HL-60 (cell line): ENCODE measurements at regions not wholly inside any gene's neighbourhood (a gene's known extent, or its start where the extent isn't known, plus 50 kb on each side); places are given as distances from the start of the nearest gene placed in this dataset.
A peak's percentile ranks its signal among the peaks of the same experiment; 100 is the strongest.

Experiments
- DNase-seq, 2 experiments: peaks; one replicate each; pipeline ENCODE4 v3.0.0-alpha.2; 2010 to 2020; ENCODE audit warnings: low read depth in 1 of 2, low spot score in 1 of 2
- H3K27ac ChIP-seq: fragments of 250-450 bp; sonication (Bioruptor Pico); replicated peaks from 2 replicates; pipeline ENCODE4 v1.5.1; 2020; ENCODE audit warnings: mild to moderate bottlenecking, moderate library complexity
- H3K27me3 ChIP-seq: fragments of 250-450 bp; sonication (Bioruptor Pico); 2 replicates; pipeline ENCODE4 v1.5.1; 2021; ENCODE audit warnings: mild to moderate bottlenecking, moderate library complexity; ENCODE audit not compliant: insufficient read depth, poor library complexity, severe bottlenecking
- H3K4me3 ChIP-seq: replicated peaks from 2 replicates; pipeline ENCODE4 v1.5.1; 2011; ENCODE audit warnings: mild to moderate bottlenecking, control low read depth, low read length; ENCODE audit not compliant: insufficient read depth
- GABPA ChIP-seq: IDR thresholded peaks from 2 replicates; pipeline ENCODE4 v1.6.1; 2012; ENCODE audit warnings: low read depth
- POLR2AphosphoS5 ChIP-seq: IDR thresholded peaks from 2 replicates; pipeline ENCODE4 v1.6.1; 2012; ENCODE audit warnings: low read depth
- SPI1 ChIP-seq: IDR thresholded peaks from 2 replicates; pipeline ENCODE4 v1.6.1; 2012; ENCODE audit warnings: low read depth, mild to moderate bottlenecking, borderline replicate concordance
- TF ChIP-seq, protein P1 (sequence below): IDR thresholded peaks from one replicate; pipeline ENCODE4 v1.5.1; 2011; ENCODE audit warnings: low read length, control low read depth, inconsistent platforms; ENCODE audit not compliant: insufficient read depth
- TF ChIP-seq, protein P2 (sequence below): IDR thresholded peaks from 2 replicates; pipeline ENCODE4 v1.6.1; 2012; ENCODE audit warnings: low read depth; ENCODE audit not compliant: insufficient replicate concordance

GRCh38 chr2:57759822-57760300 lies 286.7 kb upstream of the VRK2 start:
- peak overlapping the region; percentile 4; the same call in 1 of the 2 replicates for H3K4me3 ChIP-seq
- no peak for TF ChIP-seq POLR2AphosphoS5
- TF ChIP-seq, protein P1, sequence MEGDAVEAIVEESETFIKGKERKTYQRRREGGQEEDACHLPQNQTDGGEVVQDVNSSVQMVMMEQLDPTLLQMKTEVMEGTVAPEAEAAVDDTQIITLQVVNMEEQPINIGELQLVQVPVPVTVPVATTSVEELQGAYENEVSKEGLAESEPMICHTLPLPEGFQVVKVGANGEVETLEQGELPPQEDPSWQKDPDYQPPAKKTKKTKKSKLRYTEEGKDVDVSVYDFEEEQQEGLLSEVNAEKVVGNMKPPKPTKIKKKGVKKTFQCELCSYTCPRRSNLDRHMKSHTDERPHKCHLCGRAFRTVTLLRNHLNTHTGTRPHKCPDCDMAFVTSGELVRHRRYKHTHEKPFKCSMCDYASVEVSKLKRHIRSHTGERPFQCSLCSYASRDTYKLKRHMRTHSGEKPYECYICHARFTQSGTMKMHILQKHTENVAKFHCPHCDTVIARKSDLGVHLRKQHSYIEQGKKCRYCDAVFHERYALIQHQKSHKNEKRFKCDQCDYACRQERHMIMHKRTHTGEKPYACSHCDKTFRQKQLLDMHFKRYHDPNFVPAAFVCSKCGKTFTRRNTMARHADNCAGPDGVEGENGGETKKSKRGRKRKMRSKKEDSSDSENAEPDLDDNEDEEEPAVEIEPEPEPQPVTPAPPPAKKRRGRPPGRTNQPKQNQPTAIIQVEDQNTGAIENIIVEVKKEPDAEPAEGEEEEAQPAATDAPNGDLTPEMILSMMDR: peak; percentile 63
- no peaks in the 10 kb centered on the region for H3K27me3 ChIP-seq
- DNase-seq: peak; percentile 46 to 73
- no peak overlapping the region for H3K27ac ChIP-seq

DNA sequence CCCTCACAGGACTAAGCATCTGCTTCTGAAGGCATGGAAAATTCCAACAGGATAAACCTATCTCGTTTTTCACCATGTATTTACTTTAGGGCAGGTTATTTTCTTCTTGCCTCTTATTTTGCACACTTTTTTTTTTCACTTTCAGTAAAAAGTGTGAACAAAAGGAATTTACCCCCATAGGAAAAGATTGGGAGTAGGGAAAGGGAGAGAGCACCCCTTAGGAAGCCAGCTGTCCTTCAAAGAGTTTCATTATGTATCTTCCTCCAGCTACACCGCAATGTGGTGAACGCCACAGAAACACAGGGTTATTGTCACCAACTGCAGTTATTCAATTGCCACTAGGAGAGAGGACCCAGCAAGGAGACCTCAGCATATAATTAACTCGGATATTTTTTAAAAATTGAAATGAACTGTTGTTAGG lies 286.2 kb upstream of the VRK2 start:
- DNase-seq: no peak

GRCh38 chr2:57776916-57777315 lies 269.7 kb upstream of the VRK2 start:
- H3K27ac ChIP-seq: no peak overlapping the region
- no peak for DNase-seq
- H3K27me3 ChIP-seq: no peaks in the 10 kb centered on the region
- no peak overlapping the region for H3K4me3 ChIP-seq
- no peak for TF ChIP-seq GABPA
- TF ChIP-seq, protein P2, sequence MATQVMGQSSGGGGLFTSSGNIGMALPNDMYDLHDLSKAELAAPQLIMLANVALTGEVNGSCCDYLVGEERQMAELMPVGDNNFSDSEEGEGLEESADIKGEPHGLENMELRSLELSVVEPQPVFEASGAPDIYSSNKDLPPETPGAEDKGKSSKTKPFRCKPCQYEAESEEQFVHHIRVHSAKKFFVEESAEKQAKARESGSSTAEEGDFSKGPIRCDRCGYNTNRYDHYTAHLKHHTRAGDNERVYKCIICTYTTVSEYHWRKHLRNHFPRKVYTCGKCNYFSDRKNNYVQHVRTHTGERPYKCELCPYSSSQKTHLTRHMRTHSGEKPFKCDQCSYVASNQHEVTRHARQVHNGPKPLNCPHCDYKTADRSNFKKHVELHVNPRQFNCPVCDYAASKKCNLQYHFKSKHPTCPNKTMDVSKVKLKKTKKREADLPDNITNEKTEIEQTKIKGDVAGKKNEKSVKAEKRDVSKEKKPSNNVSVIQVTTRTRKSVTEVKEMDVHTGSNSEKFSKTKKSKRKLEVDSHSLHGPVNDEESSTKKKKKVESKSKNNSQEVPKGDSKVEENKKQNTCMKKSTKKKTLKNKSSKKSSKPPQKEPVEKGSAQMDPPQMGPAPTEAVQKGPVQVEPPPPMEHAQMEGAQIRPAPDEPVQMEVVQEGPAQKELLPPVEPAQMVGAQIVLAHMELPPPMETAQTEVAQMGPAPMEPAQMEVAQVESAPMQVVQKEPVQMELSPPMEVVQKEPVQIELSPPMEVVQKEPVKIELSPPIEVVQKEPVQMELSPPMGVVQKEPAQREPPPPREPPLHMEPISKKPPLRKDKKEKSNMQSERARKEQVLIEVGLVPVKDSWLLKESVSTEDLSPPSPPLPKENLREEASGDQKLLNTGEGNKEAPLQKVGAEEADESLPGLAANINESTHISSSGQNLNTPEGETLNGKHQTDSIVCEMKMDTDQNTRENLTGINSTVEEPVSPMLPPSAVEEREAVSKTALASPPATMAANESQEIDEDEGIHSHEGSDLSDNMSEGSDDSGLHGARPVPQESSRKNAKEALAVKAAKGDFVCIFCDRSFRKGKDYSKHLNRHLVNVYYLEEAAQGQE: no peak
- no peak for TF ChIP-seq SPI1

More for the DNA sequence above, 286.2 kb upstream of the VRK2 start:
- TF ChIP-seq SPI1: no peak
- no peak for TF ChIP-seq GABPA
- no peak for TF ChIP-seq POLR2AphosphoS5
- TF ChIP-seq, protein P2: no peak
- TF ChIP-seq, protein P1: no peak
- Histone ChIP-seq H3K27ac (no peak overlapping the region), H3K4me3 (no peak overlapping the region), H3K27me3 (no peaks in the 10 kb centered on the region)

DNA sequence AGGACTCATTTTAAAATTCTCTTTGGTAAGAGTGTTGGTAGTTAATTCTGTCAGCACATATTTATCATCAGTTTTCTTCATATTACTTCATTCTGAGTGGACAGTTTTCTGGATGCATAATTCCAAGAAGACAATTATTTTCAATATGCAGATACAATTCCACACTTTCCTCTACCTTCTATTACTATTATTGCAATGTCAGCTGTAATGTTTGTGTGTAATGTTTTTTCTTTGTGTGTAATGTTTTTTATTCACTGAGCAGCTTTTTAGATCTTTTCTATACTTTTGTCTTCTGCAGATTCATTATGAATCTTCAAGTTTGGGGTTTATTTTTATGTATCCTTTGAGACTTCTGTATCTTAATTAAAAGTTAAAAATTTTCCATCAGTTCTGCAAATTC lies 264.0 kb upstream of the VRK2 start:
- TF ChIP-seq, protein P2: no peak
- TF ChIP-seq POLR2AphosphoS5: no peak
- TF ChIP-seq SPI1: no peak
- TF ChIP-seq GABPA: no peak
- TF ChIP-seq, protein P1: no peak
- DNase-seq: no peak
- H3K27me3 ChIP-seq: no peaks in the 10 kb centered on the region
- no peak overlapping the region for H3K27ac ChIP-seq
- no peak overlapping the region for H3K4me3 ChIP-seq
